Fibroblast of lung (primary cell): ENCODE measurements at regions not wholly inside any gene's neighbourhood (a gene's known extent, or its start where the extent isn't known, plus 50 kb on each side); places are given as distances from the start of the nearest gene placed in this dataset.

Source experiments
- DNase-seq, 2 donors: peaks; one replicate each; pipeline versions ENCODE4 v3.0.0 to v3.0.0-alpha.2; 2010; ENCODE audit warnings: low read depth in 2 of 2
- H2AFZ ChIP-seq: 2 replicates; pipeline ENCODE4 v1.5.1; 2012; ENCODE audit warnings: low read length, control low read depth, inconsistent platforms
- H3K27ac ChIP-seq: 2 replicates; pipeline ENCODE4 v1.5.1; 2011; ENCODE audit warnings: low read length, control low read depth; ENCODE audit not compliant: insufficient read depth
- H3K27me3 ChIP-seq: 2 replicates; pipeline ENCODE4 v1.5.1; 2011; ENCODE audit warnings: mild to moderate bottlenecking, low read length; ENCODE audit not compliant: control insufficient read depth, insufficient read depth
- H3K36me3 ChIP-seq: 2 replicates; pipeline ENCODE4 v1.5.1; 2011; ENCODE audit warnings: low read length; ENCODE audit not compliant: control insufficient read depth, insufficient read depth
- H3K4me1 ChIP-seq: 2 replicates; pipeline ENCODE4 v1.5.1; 2011; ENCODE audit warnings: low read length; ENCODE audit not compliant: control insufficient read depth, insufficient read depth; ENCODE audit errors: extremely low read depth
- H3K4me2 ChIP-seq: 2 replicates; pipeline ENCODE4 v1.5.1; 2011; ENCODE audit warnings: low read length, control low read depth; ENCODE audit not compliant: insufficient read depth; ENCODE audit errors: extremely low read depth
- H3K4me3 ChIP-seq, 4 experiments: fragments of 200-600 bp in 1 of 4; sonication (generic) in 1 of 4; replicated peaks in 1 of 4; 2 replicates each; pipeline ENCODE4 v1.5.1; 2011 to 2016; ENCODE audit warnings: low read length in 4 of 4, low read depth in 3 of 4, mild to moderate bottlenecking in 3 of 4, control low read depth in 2 of 4, inconsistent platforms in 1 of 4, mixed read lengths in 1 of 4; ENCODE audit not compliant: insufficient read depth in 1 of 4; ENCODE audit errors: control extremely low read depth in 1 of 4
- H3K79me2 ChIP-seq: 2 replicates; pipeline ENCODE4 v1.5.1; 2012; ENCODE audit warnings: mild to moderate bottlenecking, low read length, inconsistent platforms; ENCODE audit not compliant: control insufficient read depth, insufficient read depth
- H3K9ac ChIP-seq: 2 replicates; pipeline ENCODE4 v1.5.1; 2011; ENCODE audit warnings: mild to moderate bottlenecking, low read length, control low read depth; ENCODE audit not compliant: insufficient read depth
- H3K9me3 ChIP-seq: 2 replicates; pipeline ENCODE4 v1.5.1; 2012; ENCODE audit warnings: low read depth, low read length; ENCODE audit not compliant: control insufficient read depth, insufficient read depth
- H4K20me1 ChIP-seq: 2 replicates; pipeline ENCODE4 v1.5.1; 2011; ENCODE audit warnings: low read length; ENCODE audit not compliant: control insufficient read depth, insufficient read depth; ENCODE audit errors: extremely low read depth
- CTCF ChIP-seq, 2 donors: IDR thresholded peaks in 1 of 2; conservative IDR thresholded peaks in 1 of 2; 1 replicate in 1 of 2; 2 replicates in 1 of 2; pipeline ENCODE4 v1.5.1; 2011 to 2012; ENCODE audit warnings: low read length in 2 of 2, control low read depth in 1 of 2, inconsistent platforms in 1 of 2, low read depth in 1 of 2, mild to moderate bottlenecking in 1 of 2
- EZH2 ChIP-seq: IDR thresholded peaks from 2 replicates; pipeline ENCODE4 v1.5.1; 2012; ENCODE audit warnings: low read length, control low read depth, mild to moderate bottlenecking; ENCODE audit errors: missing control alignments

GRCh38 chr15:31160740-31161495, 59.4 kb upstream of the TRPM1 start:
- TF ChIP-seq CTCF (conservative IDR thresholded peaks at IDR 0.05 in 1 of 2, IDR thresholded peaks at IDR 0.05 in 1 of 2; ENCODE audit: low read depth in 1 of 2, low read length in 2 of 2) = no peak
- no peak for TF ChIP-seq EZH2
- H3K4me3 ChIP-seq = no peak overlapping the region
- no peaks in the 10 kb centered on the region for H4K20me1 ChIP-seq
- H3K9ac ChIP-seq = no peak overlapping the region
- H3K79me2 ChIP-seq = no peaks in the 10 kb centered on the region
- no peak for DNase-seq
- H3K4me2 ChIP-seq = no peak overlapping the region
- H3K27me3 ChIP-seq = no peaks in the 10 kb centered on the region
- no peak overlapping the region for H2AFZ ChIP-seq
- no peaks in the 10 kb centered on the region for H3K4me1 ChIP-seq
- no peaks in the 10 kb centered on the region for H3K36me3 ChIP-seq
- no peak overlapping the region for H3K27ac ChIP-seq
- H3K9me3 ChIP-seq = no peaks in the 10 kb centered on the region

GRCh38 chr15:31161951-31162350, 60.4 kb upstream of the TRPM1 start:
- Histone ChIP-seq H3K4me1 (no peaks in the 10 kb centered on the region), H3K27me3 (no peaks in the 10 kb centered on the region), H2AFZ (no peak overlapping the region), H3K4me3 (no peak overlapping the region), H3K27ac (no peak overlapping the region), H3K9me3 (no peaks in the 10 kb centered on the region), H3K4me2 (no peak overlapping the region), H4K20me1 (no peaks in the 10 kb centered on the region), H3K79me2 (no peaks in the 10 kb centered on the region), H3K36me3 (no peaks in the 10 kb centered on the region), H3K9ac (no peak overlapping the region)
- no peak for DNase-seq
- no peak for TF ChIP-seq EZH2
- no peak for TF ChIP-seq CTCF (conservative IDR thresholded peaks at IDR 0.05 in 1 of 2, IDR thresholded peaks at IDR 0.05 in 1 of 2; ENCODE audit: low read depth in 1 of 2, low read length in 2 of 2)

GRCh38 chr15:31162721-31163510, 61.4 kb upstream of the TRPM1 start:
- Histone ChIP-seq H3K27me3 (no peaks in the 10 kb centered on the region), H3K79me2 (no peaks in the 10 kb centered on the region), H3K36me3 (no peaks in the 10 kb centered on the region), H3K27ac (no peak overlapping the region), H3K9me3 (no peaks in the 10 kb centered on the region), H3K9ac (no peak overlapping the region), H3K4me1 (no peaks in the 10 kb centered on the region), H2AFZ (no peak overlapping the region), H4K20me1 (no peaks in the 10 kb centered on the region), H3K4me3 (no peak overlapping the region), H3K4me2 (no peak overlapping the region)
- TF ChIP-seq EZH2 (no peak), CTCF (conservative IDR thresholded peaks at IDR 0.05 in 1 of 2, IDR thresholded peaks at IDR 0.05 in 1 of 2; ENCODE audit: low read depth in 1 of 2, low read length in 2 of 2) (no peak)
- DNase-seq = no peak
